GM19025 (cell line): ENCODE measurements at regions not wholly inside any gene's neighbourhood (a gene's known extent, or its start where the extent isn't known, plus 50 kb on each side); places are given as distances from the start of the nearest gene placed in this dataset.

Experiments used
- ATAC-seq: cut with Tn5 transposase; IDR thresholded peaks from one replicate; pipeline ENCODE4 v1.9.1; 2021; ENCODE audit warnings: mild to moderate bottlenecking, low read depth, moderate library complexity; ENCODE audit not compliant: unreplicated experiment

- ATAC-seq: no peak
Observed at GRCh38 chr14:48536318-48536717, 860.9 kb upstream of the MDGA2 start.

GRCh38 chr14:48527832-48528231 lies 852.4 kb upstream of the MDGA2 start:
- ATAC-seq: no peak

DNA sequence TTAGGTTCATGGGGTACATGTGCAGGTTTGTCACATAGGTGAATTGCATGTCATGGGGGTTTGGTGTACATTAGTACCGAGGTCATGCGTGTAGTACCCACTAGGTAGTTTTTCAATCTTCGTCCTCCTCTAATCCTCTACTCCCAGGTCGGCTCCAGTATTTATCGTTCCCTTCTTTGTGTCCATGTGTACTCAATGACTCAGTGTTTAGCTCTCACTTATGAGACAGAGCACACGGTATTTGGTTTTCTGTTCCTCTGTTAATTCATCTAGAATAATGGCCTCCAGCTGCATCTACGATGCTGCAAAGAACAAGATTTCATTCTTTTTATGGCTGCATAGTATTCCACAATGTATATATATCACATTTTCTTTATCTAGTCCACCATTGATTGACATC lies 850.9 kb upstream of the MDGA2 start:
- no peak for ATAC-seq

DNA sequence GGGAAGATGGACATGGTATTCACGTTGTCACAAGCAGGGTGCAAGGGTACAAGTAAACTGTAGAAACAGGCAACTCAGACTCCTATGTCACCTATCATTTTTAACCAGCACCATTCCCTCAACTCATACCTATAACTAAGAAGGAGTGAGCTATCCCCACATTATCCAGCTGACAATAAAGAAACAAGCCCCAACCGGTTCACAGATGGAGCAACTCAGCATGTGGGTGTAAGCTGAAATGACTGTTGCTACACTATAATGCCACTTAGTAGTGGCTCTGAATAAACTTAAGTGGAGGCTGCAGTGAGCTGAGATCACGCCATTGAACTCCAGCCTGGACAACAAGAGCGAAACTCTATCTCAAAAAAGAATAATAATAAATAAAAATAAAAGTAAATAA lies 829.5 kb upstream of the MDGA2 start:
- no peak for ATAC-seq

DNA sequence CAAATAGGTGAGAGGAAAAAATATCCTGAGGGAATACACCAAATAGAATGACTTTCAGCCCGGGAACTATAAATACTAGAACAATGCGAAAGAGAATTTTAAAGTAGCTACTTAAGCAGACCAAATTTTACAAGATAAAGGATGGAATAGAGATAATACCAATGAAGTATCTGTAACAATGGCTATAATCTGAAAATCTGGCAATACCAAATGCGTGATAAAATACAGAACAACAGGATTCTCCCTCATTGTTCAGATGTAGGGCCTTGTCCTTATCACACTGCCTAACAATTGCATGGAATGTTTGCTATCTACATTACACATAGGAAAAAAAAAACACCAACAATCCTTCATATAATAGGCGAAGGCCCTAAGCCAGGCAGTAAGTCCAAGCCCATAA lies 815.4 kb upstream of the MDGA2 start:
- ATAC-seq: no peak

DNA sequence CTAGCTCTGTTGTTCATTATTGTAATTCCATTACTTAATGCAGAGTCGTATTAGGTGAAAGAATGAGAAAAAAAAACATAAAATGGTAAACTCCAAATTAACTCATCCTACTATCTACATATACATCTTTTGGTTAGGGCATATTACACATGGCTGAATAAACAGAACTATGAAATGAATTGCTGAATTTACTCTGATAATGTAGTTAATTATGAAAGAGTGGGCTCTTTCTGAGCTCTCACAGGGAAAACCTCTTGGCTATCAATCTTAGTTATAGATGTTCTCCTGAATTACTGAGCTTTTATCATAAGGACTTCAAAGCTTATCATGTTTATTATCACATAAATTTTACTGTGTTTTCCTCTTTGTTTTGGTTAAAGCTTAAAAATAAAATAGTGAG lies 798.5 kb upstream of the MDGA2 start:
- no peak for ATAC-seq

- ATAC-seq: no peak
Observed at GRCh38 chr14:48456051-48456450, 780.6 kb upstream of the MDGA2 start.

GRCh38 chr14:48454887-48455286 lies 779.5 kb upstream of the MDGA2 start:
- no peak for ATAC-seq

DNA sequence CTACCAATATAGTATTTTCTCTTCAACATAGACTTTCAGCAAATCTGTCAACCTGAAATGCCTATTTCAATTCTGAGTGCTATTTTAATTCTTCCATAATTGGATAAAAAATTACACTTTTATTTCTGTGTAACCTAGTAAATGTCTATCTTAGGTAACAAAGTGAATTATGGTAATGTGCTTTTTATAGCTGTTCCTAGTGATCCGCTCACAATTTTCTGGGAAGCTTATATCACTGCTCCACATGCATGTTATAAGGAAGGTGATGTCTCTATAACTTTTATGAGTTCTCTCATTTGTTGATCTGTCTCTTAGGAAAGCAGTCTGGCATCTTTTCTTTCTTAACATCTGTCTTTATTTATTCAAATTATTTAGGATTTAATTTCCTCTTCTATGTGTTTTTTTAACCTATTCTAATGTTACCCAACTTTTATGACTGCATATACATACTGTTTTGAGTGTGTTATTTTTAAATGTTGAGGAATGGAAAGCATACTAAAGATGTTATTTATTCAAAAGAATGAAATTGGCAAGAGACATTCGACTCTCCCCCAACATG lies 777.1 kb upstream of the MDGA2 start:
- no peak for ATAC-seq

DNA sequence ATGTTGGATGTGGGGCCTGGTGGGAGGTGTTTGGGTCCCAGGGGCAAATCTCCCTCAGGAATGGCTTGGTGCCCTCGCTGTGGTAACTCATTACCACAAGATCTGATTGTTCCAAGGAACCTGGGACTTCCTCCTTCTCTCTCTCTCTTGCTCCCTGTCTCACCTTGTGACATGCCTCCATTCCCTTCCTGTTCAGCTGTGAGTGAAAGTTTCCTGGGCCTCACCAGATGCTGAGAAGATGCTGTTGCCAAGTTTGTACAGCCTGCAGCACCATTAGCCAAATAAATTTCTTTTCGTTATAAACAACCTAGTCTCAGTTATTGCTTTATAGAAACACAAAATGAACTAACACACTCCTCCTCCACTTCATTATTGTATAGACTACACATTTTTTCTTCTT lies 759.8 kb upstream of the MDGA2 start:
- no peak for ATAC-seq

- no peak for ATAC-seq
Observed at GRCh38 chr14:48430805-48431204, 755.4 kb upstream of the MDGA2 start.

DNA sequence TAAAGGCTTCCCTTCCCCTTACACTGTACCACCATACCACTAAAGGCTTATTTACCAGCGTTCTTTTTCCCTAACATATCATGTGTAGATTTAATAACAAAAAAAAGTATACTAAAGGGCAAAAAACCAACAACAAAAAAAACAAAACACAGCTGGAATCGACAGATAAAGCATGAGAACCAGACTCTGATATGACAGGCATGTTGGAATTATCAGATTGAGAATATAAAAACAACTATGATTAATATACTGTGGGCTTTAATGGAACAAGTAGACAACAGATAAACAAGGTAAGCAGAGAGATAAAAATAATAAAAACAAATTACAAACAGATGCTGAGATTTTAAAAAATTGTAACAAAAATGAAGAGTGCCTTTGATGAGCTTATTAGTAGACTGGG lies 754.1 kb upstream of the MDGA2 start:
- ATAC-seq: no peak

DNA sequence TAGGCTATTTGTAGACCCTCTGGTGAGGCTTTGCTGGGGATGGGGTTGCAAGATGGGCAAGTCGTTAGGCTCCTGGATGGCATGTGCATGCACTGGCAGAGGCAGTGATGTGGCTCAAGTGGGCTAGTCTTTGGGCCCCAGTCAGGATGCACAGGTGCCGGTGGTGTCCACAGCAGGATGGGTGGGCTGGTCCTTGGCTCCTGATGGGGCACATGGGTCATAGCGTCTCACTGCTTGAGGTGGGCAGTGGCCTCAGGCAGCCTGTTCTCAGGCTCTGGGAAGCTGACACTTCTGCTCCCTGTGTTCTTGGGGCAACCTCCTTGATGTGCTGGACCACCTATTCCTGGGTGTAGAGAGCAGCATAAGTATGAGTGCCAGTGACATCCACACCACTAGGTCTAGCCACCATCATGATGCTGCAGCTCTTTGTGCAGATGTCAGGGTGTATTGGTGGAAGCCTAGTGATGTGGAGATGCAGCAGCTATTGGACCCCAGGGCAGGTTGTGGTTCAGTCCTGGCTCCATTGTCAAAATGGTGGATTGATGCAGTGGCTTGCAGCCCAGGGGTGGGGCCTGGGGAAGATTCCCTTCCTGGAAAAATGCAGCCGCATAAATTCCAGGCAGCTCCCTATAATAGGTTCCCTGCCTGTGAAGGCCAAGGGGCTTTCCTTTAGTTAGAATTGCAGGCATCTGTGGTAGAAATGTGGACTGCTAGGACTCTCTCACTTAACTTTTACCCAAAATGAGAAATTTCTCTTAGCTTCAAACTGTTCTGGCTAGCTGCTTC lies 742.5 kb upstream of the MDGA2 start:
- no peak for ATAC-seq

DNA sequence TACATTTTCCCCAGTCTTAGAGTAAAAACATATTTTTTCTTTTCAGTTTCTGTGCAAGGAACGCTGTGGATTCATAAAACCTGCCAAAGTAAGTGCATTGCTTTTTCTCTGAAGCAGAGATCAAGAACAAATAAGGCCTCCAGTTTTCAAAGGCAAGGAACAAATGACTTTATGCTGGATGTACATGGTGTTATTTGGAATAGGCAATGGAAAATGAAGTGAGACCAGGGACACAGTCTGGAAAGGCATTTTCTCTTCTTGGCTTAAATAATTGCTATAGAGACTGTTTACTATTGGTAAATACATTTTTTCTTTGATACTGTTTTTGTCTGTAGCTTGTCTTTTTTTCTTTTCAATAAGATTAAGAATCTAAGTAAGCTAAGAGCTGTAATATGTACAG lies 725.9 kb upstream of the MDGA2 start:
- no peak for ATAC-seq

GRCh38 chr14:48398675-48399282 lies 723.4 kb upstream of the MDGA2 start:
- ATAC-seq: no peak

- ATAC-seq: no peak
Observed at GRCh38 chr14:48391661-48392060, 716.3 kb upstream of the MDGA2 start.

DNA sequence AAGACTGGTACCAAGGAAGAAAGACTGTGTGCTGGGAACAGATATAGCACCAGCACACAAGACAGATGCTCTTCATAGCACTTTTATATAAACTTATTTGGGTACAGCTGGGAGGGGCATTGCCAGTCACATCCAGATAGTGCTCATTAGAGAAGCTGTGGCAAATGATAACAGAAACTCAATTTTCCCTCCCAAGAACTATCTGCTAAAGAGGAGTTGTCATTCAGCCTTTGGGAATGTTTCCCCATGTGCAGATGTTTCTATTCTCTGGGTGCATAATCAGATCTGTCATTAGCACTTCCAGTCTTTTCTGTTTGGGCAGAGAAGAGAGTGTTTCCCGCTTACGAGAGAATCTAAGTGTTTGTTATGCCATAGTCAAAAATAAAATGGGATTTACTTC lies 714.9 kb upstream of the MDGA2 start:
- ATAC-seq: no peak

GRCh38 chr14:48384821-48385220 lies 709.4 kb upstream of the MDGA2 start:
- ATAC-seq: no peak

DNA sequence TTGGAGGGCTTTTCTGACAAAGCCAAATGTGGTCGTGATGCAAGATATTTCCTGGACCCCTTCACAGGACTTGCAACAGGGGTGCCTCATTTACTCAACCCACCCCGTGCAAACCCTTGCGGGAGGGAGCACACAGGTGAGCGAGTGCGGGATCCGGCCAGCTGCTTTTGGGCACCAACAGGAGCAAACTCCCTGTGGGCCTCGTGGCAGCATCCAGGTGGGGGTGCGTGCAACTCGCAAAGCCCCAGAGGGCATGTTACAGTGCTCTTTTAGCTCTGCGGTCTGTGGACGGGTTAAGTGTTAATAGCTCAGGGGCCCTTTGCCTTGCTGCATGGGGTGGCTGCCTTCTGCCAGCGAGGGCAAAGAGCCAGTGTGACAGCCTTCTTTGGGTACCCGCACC lies 707.6 kb upstream of the MDGA2 start:
- ATAC-seq: no peak

- no peak for ATAC-seq
Observed at GRCh38 chr14:48378541-48378940, 703.1 kb upstream of the MDGA2 start.

GRCh38 chr14:48373981-48374380 lies 698.6 kb upstream of the MDGA2 start:
- no peak for ATAC-seq

DNA sequence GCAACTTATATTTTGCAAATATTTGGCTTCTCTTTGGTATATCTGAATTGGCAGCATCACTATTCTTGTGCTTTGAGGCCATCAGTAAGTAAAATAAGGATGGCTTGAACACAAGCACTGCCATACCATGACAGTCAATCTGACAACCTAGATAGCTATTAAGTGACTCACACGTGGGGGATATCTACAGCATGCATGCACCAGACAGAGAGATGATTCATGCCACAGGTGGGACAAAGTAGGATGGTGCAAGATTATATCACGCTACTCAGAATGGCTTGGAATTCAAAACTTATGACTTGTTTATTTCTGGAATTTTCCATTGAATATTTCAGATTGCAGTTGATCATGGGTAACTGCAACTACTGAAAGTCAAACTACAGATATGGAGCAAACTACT lies 675.6 kb upstream of the MDGA2 start:
- ATAC-seq: no peak
